HG03108 (cell line): ENCODE measurements at regions not wholly inside any gene's neighbourhood (a gene's known extent, or its start where the extent isn't known, plus 50 kb on each side); places are given as distances from the start of the nearest gene placed in this dataset.

Experiments
- ATAC-seq: cut with Tn5 transposase; IDR thresholded peaks from one replicate; pipeline ENCODE4 v1.9.1; 2021; ENCODE audit warnings: moderate library complexity; ENCODE audit not compliant: unreplicated experiment

- ATAC-seq = no peak
These were observed 52.5 kb upstream of the RPL34 start for GRCh38 chr4:108567831-108568230.

- ATAC-seq = no peak
These were observed 59.3 kb upstream of the RPL34 start for GRCh38 chr4:108561116-108561515.

- ATAC-seq = no peak
These were observed 59.8 kb upstream of the RPL34 start for GRCh38 chr4:108560616-108561015.

DNA sequence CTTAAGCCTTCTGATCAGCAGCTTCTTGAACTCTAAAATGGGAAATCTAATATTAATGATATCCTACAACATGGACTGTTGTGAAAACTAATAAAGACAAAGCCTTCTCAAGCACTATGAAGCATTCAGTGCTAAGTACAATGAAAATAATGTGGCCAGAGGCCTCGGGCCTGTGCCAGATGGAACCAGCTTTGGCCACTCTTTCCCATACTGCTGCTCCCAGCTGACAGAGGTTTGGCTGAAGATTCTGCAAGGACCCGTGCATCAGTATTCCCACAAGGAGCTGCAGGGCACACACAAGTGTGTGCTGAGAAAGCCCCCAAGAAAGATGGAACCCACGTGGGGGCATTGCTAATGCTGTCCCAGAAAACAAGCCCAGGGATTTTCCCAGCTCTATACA is 60.5 kb upstream of the RPL34 start:
- ATAC-seq = no peak

GRCh38 chr4:108559068-108559793 is 61.1 kb upstream of the RPL34 start:
- ATAC-seq = no peak

- no peak for ATAC-seq
These were observed 63.7 kb upstream of the RPL34 start for GRCh38 chr4:108556588-108557200.

DNA sequence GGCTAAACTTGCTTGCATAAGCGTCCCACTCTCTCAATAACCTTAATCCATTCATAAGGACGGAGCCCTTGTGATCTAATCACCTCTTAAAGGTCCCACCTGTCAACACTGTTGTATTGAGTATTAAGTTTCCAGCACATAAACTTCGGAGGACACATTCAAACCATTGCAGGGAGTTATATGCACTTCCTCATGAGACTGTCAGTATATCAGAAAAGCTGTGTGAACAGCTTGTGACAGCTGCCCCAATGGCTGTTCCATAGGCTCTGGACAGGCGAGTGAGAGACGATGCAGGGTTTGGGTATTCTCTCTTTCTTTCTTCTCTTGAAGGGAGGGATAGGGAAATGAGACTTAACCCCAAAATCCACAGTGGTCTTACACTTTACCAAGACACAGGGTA is 64.2 kb upstream of the RPL34 start:
- no peak for ATAC-seq

GRCh38 chr4:108555701-108556100 is 64.7 kb upstream of the RPL34 start:
- ATAC-seq = no peak

DNA sequence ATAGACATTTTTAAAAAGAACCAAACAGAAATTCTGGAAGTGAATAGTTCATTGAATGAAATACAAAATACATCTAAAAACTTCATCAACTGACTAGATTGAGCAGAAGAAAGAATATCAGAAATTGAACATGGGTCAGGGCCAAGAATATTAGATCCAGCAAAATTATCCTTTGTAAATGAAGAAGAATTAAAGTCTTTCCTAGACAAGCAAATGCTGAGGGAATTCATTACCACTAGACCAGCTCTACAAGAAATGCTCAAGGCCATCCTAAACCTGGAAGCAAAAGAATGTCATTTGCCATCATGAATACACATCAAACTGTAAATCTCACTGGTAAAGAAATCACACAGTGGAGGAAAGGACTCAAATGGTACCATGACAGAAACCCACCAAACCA is 72.7 kb upstream of the RPL34 start:
- ATAC-seq = no peak

DNA sequence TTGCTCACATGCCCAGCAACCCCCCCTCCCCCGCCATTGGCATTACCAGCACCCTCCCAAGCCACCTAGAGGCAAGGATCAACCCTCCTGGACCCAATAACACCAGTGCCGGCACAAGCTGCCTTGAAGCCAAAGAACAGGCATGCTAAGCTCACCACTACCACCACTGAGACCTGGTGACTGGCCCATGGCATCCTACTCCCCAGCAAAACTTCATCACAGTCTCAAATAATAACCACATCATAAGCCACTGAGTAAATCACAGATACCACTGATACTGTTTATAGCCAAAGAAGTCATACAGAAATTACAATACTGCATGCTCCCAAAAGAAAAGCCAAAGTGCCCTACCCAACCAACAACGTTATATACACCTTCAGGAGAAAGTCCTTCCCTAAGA is 73.6 kb upstream of the RPL34 start:
- ATAC-seq = no peak

DNA sequence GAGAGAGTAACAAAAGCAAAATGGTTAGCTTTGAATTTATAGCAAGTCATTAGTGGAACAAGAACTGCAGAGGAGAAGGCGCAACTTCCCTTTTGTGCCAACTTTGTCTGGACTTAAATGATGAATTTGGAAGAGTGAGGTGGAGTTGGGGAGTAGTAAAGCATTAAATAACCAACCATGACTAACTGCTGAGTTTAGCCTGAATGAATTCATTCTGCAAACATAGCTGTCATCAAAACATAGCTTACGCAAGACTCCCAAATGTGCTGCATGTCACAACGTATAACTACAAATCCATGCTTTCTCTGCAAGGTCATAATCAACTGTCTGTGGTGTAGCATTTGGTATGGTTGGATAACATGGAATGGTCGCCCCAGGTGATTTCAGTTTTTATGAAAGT is 75.9 kb upstream of the RPL34 start:
- ATAC-seq = no peak

DNA sequence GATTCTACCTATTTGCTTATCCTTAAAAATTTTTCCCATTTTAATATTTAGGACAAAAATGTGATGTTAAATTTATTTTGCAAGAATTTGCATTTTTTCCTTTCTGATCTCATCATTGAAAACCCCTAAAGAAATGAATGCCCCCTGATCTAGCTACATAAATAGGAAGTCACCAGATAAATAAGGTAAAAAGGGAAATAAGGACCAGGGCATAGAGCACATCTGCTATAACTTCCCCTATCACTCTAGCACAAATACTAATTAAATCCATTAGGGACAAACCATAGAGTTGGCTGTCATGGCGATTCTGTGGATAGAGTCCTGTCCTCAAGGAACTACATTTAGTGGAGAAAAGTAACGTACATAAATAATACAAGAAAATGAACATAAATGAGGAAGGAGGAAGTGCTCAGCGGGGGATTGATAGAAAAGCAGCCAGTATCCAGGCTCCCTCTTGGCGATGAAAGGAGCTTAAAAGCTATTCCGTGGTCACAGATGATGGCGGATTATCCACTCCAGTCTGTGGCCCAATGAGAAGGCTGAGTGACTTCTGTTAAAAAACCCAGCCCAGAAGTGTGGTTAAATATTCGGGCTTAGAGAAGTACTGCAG is 76.9 kb upstream of the RPL34 start:
- ATAC-seq = no peak

- peak; percentile 82 for ATAC-seq
These were observed 79.8 kb upstream of the RPL34 start for GRCh38 chr4:108540536-108540935.

GRCh38 chr4:108536577-108536976 is 83.8 kb upstream of the RPL34 start:
- no peak for ATAC-seq

DNA sequence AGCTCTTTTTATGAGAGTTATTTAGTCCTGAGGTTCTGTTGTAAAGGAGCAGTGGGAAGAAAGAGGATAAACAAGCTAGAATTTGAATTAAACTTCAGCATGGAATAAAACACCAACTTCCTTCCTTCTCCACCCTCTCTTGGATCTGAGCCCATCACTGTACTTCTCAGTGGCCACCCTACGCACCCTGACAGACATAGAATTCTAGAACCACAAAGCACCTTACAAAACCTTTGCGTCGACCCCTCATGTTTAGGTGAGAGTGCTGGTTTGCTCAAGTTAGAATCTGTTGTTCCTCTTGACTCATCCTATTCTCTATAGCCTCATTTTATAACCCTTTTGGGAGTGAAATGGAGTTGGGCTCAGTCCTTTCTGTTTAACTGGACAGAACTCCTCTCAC is 84.6 kb upstream of the RPL34 start:
- ATAC-seq = no peak

GRCh38 chr4:108533876-108534275 is 86.5 kb upstream of the RPL34 start:
- ATAC-seq = no peak

DNA sequence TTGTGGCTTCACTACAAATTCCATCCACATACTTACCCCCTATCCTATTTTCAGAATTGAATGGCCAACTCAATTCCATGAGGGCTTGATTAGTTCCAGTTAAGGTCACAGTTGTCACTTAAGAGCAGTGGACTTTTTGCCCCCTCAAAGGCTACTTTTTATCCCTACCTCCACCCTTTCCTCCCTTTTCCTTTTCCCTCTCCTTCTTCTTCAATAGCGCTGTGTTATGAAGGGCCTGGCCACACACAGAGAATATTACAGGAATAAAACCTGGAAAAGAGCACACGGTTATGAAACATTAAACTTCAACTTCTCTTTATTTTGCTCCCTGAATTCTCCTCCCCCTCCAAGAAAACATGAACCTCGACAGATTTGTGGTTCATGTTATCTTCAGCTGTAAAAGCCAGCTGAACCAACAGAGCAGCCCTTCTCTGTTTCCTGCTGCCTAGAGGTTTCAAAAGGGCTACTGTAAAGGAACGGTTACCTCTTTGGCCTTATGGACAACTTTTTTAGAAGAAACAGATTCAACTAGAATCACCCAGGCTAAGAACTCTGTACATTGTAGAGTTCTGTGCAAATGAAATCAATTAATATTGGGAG is 87.0 kb upstream of the RPL34 start:
- ATAC-seq = no peak

GRCh38 chr4:108532738-108533137 is 87.6 kb upstream of the RPL34 start:
- ATAC-seq = no peak

DNA sequence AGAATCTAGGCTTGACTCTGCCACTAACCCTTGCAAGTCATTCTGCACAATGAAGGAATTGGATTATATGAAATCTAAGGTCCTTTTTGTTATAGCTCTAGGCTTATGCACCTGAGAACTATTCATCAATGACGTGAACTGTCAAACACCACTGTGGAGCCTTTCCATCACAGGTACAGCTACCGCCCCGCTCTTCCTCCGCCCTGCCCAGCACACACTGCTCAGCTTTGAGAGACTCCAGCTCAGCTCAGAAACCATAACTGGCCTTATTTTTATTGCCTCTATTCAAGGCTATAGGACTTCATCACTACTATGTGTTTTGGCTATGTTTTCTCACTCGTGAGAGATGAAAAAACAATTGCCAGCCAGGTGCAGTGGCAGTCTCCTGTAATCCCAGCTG is 88.2 kb upstream of the RPL34 start:
- ATAC-seq = no peak

- ATAC-seq = no peak
These were observed 88.9 kb upstream of the RPL34 start for GRCh38 chr4:108531461-108531860.

DNA sequence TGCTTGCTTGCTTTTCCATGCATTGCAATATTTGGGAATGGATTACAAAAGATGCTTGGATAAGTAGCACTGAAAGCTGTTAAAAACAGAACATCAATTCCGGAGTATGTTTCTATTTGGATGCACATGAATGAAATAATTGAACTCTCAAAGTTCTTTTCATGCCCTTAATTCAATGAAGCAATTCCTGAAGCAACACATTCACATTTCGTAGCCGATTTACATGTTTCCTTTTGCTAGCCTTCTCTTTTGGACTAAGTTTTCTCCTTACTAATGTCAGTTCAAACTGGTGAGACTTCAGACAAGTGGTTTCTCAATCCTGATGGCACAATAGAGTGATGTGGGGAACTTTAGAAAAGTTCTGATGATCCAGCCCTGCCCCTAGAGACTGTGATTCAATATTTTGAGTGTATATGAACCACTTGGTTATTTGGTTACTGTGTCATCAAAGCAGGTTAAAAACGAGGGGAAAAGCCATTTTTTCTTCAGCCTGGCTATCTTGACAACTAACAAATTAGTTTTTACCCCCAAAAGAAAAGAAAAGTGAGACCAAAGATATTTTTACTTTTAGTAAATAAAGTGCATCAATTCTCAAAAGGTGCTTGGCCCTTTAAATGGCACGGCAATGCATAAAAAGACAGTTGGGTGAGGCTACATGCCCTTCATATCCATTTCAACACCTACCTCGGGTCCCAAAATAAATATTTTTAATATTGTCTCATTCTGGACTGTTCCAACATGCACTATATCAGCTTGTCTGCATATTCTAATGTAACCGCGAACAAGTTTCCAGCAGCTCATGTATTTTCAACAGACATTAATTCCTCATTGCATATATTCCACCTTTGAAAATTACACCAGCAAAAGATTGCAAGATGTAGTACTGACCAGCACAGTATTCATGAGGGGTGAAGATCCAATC is 90.1 kb upstream of the RPL34 start:
- no peak for ATAC-seq
